Suppressor macrophage (primary cell): ENCODE measurements at regions not wholly inside any gene's neighbourhood (a gene's known extent, or its start where the extent isn't known, plus 50 kb on each side); places are given as distances from the start of the nearest gene placed in this dataset.

Source experiments
- DNase-seq, 4 experiments: peaks; one replicate each; pipeline ENCODE4 v3.0.0-alpha.2; 2020 to 2022

DNA sequence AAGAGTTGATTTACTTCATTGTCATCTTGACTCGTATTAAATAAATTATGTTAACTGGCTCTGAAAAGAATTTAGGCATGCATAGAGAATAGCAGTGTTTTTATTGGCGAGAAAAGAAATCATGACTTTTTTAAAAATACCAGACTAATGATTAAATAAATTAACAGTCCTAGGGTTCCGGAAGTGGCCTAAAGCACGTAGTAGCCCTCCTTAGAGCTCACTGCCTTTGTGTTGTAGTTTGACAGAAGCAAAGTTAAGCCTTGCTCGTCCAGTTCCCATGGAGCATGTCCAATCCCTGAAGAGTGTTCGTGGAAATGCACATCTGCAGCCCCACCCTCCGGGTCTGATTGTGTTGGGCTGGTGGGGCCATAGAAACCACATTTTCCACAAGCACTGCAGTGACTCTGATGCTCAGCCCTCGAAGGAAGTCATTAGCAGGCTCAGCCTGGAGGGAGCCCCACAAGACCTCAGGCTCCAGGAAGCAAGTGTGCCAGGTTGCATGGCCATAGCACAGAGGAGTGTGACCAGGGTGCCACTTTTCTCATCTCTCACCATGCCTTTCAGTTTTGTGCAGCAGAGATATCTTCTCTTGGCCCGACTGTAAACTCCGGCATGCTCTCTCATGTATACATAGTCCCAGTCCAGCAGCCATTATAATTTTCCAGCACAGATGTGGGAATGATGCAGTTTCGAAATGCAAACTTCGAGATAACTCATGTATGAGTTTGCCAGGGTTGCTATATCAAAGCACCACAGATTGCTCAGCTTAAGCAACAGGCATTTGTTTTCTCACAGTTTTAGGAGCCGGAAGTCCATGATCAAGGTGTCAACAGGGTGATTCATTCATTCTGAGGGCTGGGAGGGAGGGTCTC is 188.6 kb upstream of the SH3BP4 start:
- no peak for DNase-seq

DNA sequence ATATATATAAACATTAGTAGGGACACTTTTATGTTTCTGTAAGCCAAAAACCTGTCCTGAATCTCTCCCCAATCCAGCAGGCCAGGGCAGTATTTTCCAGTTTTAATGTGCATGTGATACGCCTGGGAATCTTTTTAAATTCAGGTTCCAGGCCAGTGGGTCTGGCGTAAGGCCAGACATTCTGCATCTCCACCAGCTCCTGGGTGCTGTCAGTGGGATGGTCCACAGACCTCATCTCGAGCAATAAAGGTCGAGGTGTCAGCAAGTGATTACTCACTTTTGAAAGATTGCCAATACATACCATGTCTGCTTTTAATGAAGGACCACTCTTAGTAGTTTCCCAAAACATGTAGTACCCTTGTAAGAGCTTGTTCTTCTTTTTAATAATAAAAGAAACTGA is 189.9 kb upstream of the SH3BP4 start:
- no peak for DNase-seq

GRCh38 chr2:234754126-234754525 is 197.7 kb upstream of the SH3BP4 start:
- no peak for DNase-seq

DNA sequence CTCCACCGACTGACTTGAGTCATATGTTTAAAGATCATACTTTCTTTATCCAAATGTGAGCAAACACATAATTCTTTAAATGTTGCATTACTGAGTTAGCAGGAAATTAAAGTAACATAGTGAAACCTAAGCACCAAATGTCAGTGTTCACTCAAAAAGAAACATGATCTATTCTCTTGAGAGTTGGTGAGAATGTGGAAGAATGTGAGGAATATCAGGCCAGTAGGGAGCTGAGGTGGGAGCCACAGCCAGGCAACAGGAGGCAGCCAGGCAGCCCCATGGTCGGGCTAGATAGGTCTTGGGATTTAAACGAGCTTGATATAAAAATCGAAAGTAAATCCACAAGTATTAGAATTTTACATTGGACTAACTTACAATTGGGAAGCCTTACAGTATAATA is 198.1 kb upstream of the SH3BP4 start:
- DNase-seq = no peak

DNA sequence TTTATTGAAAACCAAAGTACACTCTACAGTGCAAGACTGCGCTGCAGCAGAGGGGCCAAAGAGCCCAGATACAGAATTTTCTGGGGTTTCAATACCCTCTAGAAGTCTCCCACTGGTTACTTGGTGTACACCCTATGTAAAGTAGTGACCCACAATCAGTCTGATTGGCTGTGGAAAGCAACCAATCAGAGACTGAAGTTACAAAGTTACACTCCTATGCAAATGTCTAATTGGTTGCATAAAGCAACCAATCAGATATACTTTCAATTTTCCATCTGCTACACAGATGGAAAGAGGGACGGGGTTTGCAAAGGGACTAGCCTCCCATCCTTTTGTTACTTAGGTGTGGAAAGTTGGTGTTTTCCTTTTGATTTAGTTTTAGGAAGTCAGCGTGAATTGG is 198.9 kb upstream of the SH3BP4 start:
- no peak for DNase-seq

DNA sequence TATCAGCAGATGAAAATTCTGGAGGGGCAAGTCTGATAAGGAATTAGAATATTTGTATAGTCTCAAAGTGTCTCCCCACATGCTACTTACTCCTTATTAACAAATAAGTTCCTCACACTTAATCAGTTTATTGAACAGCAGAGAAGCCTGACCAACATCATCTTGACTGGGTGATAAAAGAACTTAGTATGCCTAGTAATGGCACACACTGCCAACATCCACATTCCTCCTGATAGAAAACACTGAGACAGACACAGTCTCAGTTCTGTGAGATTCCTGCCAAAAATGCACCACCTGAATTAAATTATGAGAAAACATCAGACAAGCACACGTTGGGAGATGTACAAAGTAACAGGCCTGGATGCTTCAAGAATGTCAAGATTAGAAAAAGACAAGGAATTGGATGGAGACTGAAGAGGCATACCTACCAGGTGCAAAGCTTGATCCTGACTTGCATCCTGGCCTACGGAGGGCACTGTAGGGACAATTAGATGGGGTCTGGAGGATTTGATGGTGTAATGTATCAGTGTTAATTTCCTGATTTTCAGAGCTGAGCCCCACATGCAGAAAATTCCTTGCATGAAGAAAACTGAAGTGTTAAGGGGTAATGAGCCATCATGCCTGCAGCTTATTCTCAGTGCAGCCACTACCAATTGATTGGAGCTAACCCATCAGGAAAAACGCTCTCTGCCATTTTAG is 200.4 kb upstream of the SH3BP4 start:
- DNase-seq = no peak

DNA sequence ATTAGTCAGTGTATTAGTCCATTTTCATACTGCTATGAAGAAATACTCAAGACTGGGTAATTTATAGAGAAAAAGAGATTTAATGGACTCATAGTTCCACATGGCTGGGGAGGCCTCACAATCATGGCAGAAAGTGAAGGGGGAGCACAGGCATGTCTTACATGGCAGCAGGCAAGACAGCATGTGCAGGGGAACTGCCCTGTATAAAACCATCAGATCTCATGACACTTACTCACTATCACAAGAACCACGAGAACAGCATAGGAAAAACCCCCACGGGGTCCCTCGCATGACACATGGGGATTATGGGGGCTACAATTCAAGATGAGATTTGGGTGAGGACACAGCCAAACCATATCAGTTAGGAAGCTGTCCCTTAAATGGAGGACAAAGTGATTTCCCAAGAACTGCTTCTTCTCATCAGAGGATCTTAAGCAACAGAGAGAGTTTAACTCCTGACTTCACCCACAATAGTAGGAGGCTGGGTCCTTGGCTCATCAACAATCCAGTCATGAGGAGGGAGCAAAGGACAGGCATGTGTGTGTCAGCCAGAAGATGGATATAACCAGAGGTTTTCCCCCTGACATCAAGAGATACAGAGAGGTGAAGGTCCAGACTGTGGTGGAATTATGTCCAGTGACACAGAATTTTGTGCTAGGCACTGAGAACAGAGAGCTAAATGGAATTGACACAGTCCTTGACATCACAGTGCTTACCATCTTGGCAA is 203.8 kb upstream of the SH3BP4 start:
- DNase-seq = peak in 3 of 4 experiments; percentile 3 to 16 (median 6)

- no peak for DNase-seq
Measured at GRCh38 chr2:234747032-234747431, 204.8 kb upstream of the SH3BP4 start.

GRCh38 chr2:234745347-234745746 is 206.5 kb upstream of the SH3BP4 start:
- no peak for DNase-seq

- DNase-seq = no peak
Measured at GRCh38 chr2:234741976-234742375, 209.8 kb upstream of the SH3BP4 start.

DNA sequence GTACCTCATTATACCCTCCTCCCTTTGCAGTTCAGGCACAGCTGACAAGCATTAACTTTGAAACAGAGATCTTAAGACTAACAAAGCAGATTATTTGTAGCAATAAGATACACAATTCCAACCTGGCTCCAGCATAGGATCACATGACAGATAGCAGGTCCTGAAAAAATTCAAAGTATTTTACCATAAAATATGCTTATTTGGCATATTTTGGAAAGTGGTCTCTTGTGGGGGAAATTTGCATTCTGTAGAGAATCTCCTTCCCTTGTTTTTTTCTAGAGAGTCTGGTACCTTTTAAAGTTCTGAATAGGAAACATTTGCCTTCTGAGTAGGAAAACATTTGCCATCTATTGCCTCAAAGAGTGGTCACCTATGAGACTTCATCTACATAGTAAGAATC is 212.8 kb upstream of the SH3BP4 start:
- DNase-seq = no peak

DNA sequence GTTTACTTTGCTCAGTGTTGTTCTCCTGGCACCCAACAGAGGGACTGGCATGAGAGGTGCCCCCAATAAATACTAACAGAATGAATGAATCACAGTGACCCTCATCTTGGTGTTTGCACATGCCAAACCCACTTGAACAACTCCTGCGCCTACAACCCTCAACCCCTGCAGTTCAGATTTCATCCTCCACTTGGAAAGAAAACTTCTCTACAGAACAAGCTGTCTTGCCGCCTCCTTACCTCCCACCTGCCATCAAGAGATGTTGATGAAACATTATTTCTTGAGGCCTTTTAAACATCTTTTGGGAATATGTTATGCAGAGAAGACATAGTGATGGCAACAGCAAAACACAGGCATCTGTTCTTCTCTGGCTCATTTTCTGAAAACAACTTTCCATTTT is 216.0 kb upstream of the SH3BP4 start:
- DNase-seq = no peak

DNA sequence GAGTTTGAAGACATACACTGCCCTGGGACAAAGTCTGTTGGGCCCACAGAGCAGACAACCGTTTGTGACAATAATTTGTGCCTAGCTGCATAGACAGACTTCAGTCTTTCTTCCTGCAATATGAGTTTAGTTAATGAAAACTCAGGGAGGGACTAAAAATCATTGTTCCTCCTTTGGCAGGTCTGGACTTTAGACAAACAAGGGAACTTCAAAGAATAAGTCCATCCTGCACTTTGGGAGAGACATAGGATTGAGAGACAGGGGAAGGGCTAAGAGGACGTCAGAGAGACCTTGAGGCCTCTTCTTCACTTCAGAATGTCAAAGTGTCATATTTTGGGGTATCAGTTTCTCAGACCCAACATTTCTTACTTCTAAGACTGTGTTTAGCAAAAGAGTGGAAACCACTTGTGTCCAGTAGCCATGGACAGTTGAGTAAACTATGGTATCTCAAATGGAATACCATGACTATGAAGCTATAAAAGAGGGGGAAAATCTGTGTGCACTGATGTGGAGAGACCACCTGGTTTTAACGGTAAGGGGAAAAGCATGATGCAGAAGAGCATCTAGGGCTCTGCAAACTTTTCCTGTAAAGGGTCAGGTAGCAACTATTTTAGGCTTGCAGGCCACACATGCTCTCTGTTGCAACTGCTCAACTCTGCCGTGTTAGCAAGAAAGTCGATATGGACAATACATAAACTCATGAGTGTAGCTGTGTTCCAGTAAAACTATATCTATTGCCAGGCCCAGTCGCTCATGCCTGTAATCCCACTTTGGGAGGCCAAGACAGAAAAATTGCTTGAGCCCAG is 217.8 kb upstream of the SH3BP4 start:
- no peak for DNase-seq

DNA sequence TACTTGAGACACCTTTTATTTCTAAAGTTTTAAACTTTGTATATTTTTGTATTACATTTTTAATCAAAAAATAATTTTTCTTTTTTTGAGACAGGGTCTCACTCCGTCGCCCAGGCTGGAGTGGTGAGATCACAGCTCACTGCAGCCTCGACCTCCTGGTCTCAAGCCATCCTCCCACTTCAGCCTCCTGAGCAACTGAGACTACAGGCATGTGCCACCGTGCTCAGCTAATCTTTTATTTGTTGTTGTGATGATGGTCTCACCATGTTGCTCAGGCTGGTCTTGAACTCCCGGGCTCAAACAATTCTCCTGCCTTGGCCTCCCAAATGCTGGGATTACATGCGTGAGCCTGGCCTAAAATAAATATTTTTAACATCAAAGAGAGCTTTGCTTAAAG is 218.7 kb upstream of the SH3BP4 start:
- no peak for DNase-seq

GRCh38 chr2:234732404-234733092 is 219.3 kb upstream of the SH3BP4 start:
- DNase-seq = no peak

DNA sequence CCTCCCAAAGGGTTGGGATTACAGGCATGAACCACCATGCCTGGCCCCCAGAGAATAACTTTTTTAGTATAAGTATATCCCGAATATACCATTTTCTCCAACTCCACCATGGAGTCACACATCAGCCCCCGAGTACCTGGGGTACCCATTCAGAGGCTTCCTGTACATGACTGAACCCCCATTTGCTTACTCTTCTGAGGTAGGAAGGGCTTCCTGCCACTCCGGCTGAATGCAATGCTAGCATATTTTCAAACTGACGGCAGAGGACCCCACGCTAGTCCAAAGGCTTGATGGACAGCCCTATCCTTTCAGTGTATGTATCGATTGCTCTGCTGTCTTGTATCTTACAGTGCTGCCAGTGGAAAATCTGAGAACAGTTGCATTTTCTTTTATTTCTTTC is 220.6 kb upstream of the SH3BP4 start:
- no peak for DNase-seq

DNA sequence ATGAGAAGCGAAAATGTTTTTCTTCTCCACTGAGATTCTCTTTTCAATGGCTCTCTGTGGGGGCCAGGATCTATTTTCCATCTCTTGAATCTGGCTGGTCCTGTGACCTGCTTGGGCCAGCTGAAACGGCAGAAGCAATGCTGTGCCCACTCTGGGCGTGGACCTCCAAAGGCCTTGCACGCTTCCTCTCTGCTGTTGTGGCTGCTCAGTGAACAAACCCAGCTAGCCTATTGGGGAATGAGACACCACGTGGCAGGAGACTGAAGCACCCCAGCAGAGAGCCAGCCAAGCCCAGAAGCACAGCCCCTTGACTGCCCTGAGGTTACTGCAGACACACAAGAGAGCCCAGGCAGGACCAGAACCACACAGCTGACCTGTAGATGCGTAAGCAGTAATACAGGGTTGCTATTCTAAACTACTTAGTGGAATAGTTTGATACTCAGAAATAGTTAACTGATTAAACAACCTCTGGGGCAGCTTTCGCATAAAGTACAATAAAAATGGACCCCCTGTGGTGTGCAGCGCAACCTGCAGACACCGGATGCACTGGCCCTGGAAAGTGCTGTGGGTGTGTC is 221.7 kb upstream of the SH3BP4 start:
- no peak for DNase-seq

DNA sequence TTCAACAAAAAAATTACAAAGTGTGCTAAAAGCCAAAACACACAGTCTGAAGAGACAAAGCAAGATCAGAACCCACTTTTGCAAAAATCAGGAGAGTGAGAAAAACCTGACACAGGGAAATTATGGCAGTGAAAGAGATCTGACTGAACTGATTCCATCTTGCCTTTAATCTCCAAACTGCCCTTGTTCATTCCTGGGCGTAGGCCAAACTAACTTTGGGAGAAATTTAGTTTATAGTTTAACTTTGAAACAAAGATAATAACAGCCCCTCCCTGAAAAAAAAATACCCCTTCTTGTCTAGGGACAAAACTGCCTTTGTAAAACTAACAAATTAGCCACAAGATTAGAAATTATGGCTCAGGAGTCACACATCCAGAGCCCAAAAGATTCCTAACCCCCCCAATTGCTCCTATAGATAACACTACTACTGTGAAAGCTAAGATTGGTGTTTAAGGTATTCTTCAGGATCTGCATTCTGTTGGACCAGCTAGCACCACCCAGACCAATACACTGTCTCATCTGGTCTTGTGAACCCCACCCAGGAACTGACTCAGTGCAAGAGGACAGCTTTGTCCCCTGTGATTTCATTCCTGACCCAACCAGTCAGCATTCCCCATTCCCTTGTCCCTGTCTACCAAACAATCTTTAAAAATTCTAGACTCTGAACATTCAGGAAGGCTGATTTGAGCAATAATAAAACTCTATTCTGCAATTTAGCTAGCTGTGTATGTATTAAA is 226.1 kb upstream of the SH3BP4 start:
- DNase-seq = no peak

DNA sequence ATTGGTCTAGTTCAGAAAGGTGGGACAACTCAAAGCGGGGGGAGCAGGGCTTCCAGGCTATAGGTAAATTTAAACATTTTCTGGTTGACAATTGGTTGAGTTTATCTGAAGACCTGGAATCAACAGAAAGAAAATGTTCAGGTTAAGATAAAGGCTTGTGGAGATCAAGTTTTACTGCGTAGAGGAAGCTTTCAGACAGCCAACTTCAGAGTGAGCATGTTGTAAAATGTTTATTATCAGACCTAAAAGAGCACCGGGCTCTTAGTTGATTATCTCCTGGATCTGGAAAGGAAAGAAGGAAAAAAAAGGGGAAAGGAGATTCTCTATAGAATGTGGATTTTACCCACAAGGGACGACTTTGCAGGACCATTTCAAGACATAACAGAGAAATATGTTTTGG is 227.0 kb upstream of the SH3BP4 start:
- no peak for DNase-seq

GRCh38 chr2:234723400-234723799 is 226.5 kb upstream of the ARL4C start:
- no peak for DNase-seq

DNA sequence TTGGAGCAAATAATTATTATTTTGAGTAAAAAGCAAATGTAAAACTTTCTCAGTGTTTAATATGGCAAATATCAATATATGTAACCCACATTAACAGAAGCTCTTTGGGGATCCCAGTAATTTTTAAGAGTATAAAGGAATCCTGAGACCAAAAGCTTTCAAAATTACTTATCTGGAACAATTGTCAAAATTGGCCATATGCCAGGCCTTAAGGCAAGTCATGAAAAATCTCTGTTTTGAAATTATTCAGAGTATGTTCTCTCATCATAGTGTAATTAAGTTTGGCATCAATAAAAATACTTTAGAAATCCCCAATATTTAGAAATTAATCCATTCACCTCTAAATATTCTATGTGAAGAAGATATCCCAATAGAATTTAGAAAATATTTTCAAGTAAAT is 225.3 kb upstream of the ARL4C start:
- no peak for DNase-seq
